ENCODE measurements at regions not wholly inside any gene's neighbourhood (a gene's known extent, or its start where the extent isn't known, plus 50 kb on each side); places are given as distances from the start of the nearest gene placed in this dataset.

- Histone ChIP-seq H3K79me2 (no peaks in the 10 kb centered on the region), H2AFZ (no peak overlapping the region), H3K27ac (no peak overlapping the region), H3K4me1 (ENCODE audit: insufficient read depth) (no peaks in the 10 kb centered on the region), H3K4me3 (no peak overlapping the region), H3K27me3 (no peaks in the 10 kb centered on the region), H3K9me2 (replicated peaks; ENCODE audit: insufficient read depth) (no peaks in the 10 kb centered on the region), H3K9me3 (ENCODE audit: low read depth) (no peaks in the 10 kb centered on the region), H3K36me3 (replicated peaks; ENCODE audit: insufficient read depth, low read depth) (no peaks in the 10 kb centered on the region), H3K4me2 (no peak overlapping the region), H4K20me1 (ENCODE audit: insufficient read depth, poor library complexity, severe bottlenecking) (no peaks in the 10 kb centered on the region)
- WGBS (ENCODE audit: low lambda C conversion rate, missing lambda C conversion rate), result 88% methylated on average over 1 of the region's 1 CpG
- no peak for DNase-seq (ENCODE audit: low spot score)
- no peak for TF ChIP-seq EZH2phosphoT487 (IDR thresholded peaks at IDR 0.05; ENCODE audit: low read depth, severe bottlenecking, unreplicated experiment)
- TF ChIP-seq EZH2 (IDR thresholded peaks at IDR 0.05; ENCODE audit: borderline replicate concordance), result no peak
Observed at GRCh38 chr3:103134023-103134724, 699.4 kb downstream of the ZPLD1 start.

GRCh38 chr3:103136621-103137020 is 701.8 kb downstream of the ZPLD1 start:
- Histone ChIP-seq H3K36me3 (replicated peaks; ENCODE audit: insufficient read depth, low read depth) (no peaks in the 10 kb centered on the region), H3K27ac (no peak overlapping the region), H3K9me3 (ENCODE audit: low read depth) (no peaks in the 10 kb centered on the region), H3K27me3 (no peaks in the 10 kb centered on the region), H3K79me2 (no peaks in the 10 kb centered on the region), H3K4me3 (no peak overlapping the region), H2AFZ (no peak overlapping the region), H3K9me2 (replicated peaks; ENCODE audit: insufficient read depth) (no peaks in the 10 kb centered on the region), H3K4me1 (ENCODE audit: insufficient read depth) (no peaks in the 10 kb centered on the region), H4K20me1 (ENCODE audit: insufficient read depth, poor library complexity, severe bottlenecking) (no peaks in the 10 kb centered on the region), H3K4me2 (no peak overlapping the region)
- TF ChIP-seq EZH2 (IDR thresholded peaks at IDR 0.05; ENCODE audit: borderline replicate concordance) (no peak), CTCF (IDR thresholded peaks at IDR 0.05; ENCODE audit: poor library complexity) (no peak), EZH2phosphoT487 (IDR thresholded peaks at IDR 0.05; ENCODE audit: low read depth, severe bottlenecking, unreplicated experiment) (no peak)
- no peak for DNase-seq (ENCODE audit: low spot score)

- no peak overlapping the region for H2AFZ ChIP-seq
- no peaks in the 10 kb centered on the region for H3K9me3 ChIP-seq (ENCODE audit: low read depth)
- no peak overlapping the region for H3K27ac ChIP-seq
- no peaks in the 10 kb centered on the region for H3K9me2 ChIP-seq (replicated peaks; ENCODE audit: insufficient read depth)
- DNase-seq (ENCODE audit: low spot score), result no peak
- no peak overlapping the region for H3K4me3 ChIP-seq
- TF ChIP-seq EZH2phosphoT487 (IDR thresholded peaks at IDR 0.05; ENCODE audit: low read depth, severe bottlenecking, unreplicated experiment) (no peak), CTCF (IDR thresholded peaks at IDR 0.05; ENCODE audit: poor library complexity) (no peak), EZH2 (IDR thresholded peaks at IDR 0.05; ENCODE audit: borderline replicate concordance) (no peak)
- H3K36me3 ChIP-seq (replicated peaks; ENCODE audit: insufficient read depth, low read depth), result no peaks in the 10 kb centered on the region
- H3K27me3 ChIP-seq, result no peaks in the 10 kb centered on the region
- H4K20me1 ChIP-seq (ENCODE audit: insufficient read depth, poor library complexity, severe bottlenecking), result no peaks in the 10 kb centered on the region
- H3K4me2 ChIP-seq, result no peak overlapping the region
- H3K4me1 ChIP-seq (ENCODE audit: insufficient read depth), result no peaks in the 10 kb centered on the region
- H3K79me2 ChIP-seq, result no peaks in the 10 kb centered on the region
Observed at GRCh38 chr3:103137830-103138229, 703.0 kb downstream of the ZPLD1 start.

- H3K27me3 ChIP-seq, result no peaks in the 10 kb centered on the region
- no peak overlapping the region for H3K27ac ChIP-seq
- H2AFZ ChIP-seq, result no peak overlapping the region
- H3K36me3 ChIP-seq (replicated peaks; ENCODE audit: insufficient read depth, low read depth), result no peaks in the 10 kb centered on the region
- no peaks in the 10 kb centered on the region for H3K9me2 ChIP-seq (replicated peaks; ENCODE audit: insufficient read depth)
- H3K4me2 ChIP-seq, result no peak overlapping the region
- H3K4me1 ChIP-seq (ENCODE audit: insufficient read depth), result no peaks in the 10 kb centered on the region
- WGBS (ENCODE audit: low lambda C conversion rate, missing lambda C conversion rate), result 77% methylated on average over 1 of the region's 1 CpG
- H3K4me3 ChIP-seq, result no peak overlapping the region
- no peaks in the 10 kb centered on the region for H4K20me1 ChIP-seq (ENCODE audit: insufficient read depth, poor library complexity, severe bottlenecking)
- TF ChIP-seq CTCF (IDR thresholded peaks at IDR 0.05; ENCODE audit: poor library complexity) (no peak), EZH2 (IDR thresholded peaks at IDR 0.05; ENCODE audit: borderline replicate concordance) (no peak), EZH2phosphoT487 (IDR thresholded peaks at IDR 0.05; ENCODE audit: low read depth, severe bottlenecking, unreplicated experiment) (no peak)
- H3K9me3 ChIP-seq (ENCODE audit: low read depth), result no peaks in the 10 kb centered on the region
- no peak for DNase-seq (ENCODE audit: low spot score)
- no peaks in the 10 kb centered on the region for H3K79me2 ChIP-seq
Observed at GRCh38 chr3:103158183-103158582, 723.4 kb downstream of the ZPLD1 start.
